GM12891 (cell line): ENCODE measurements at regions not wholly inside any gene's neighbourhood (a gene's known extent, or its start where the extent isn't known, plus 50 kb on each side); places are given as distances from the start of the nearest gene placed in this dataset.

Experiments
- PAX5 ChIP-seq: IDR thresholded peaks from 2 replicates; pipeline ENCODE4 v1.6.1; 2011; ENCODE audit warnings: low read length, moderate library complexity, mild to moderate bottlenecking; ENCODE audit not compliant: insufficient read depth, severe bottlenecking
- POLR2A ChIP-seq: IDR thresholded peaks from 2 replicates; pipeline ENCODE4 v1.6.1; 2011; ENCODE audit warnings: low read depth, low read length, control low read depth
- POLR2AphosphoS5 ChIP-seq: IDR thresholded peaks from 2 replicates; pipeline ENCODE4 v1.6.1; 2011; ENCODE audit warnings: low read depth, low read length, control low read depth
- POU2F2 ChIP-seq: IDR thresholded peaks from 2 replicates; pipeline ENCODE4 v1.6.1; 2011; ENCODE audit warnings: low read depth, mild to moderate bottlenecking, control low read depth, low read length, moderate library complexity
- SPI1 ChIP-seq: IDR thresholded peaks from 2 replicates; pipeline ENCODE4 v1.6.1; 2011; ENCODE audit warnings: low read depth, low read length, control low read depth
- TAF1 ChIP-seq: IDR thresholded peaks from 2 replicates; pipeline ENCODE4 v1.6.1; 2011; ENCODE audit warnings: low read depth, low read length, control low read depth

- TF ChIP-seq POLR2AphosphoS5 (no peak), POLR2A (no peak), TAF1 (no peak), PAX5 (no peak), POU2F2 (no peak), SPI1 (no peak)
Measured at GRCh38 chr2:49861821-49862220, 707.5 kb upstream of the FSHR start.
